Kidney epithelial cell (primary cell): ENCODE measurements at regions not wholly inside any gene's neighbourhood (a gene's known extent, or its start where the extent isn't known, plus 50 kb on each side); places are given as distances from the start of the nearest gene placed in this dataset.
A peak's percentile ranks its signal among the peaks of the same experiment; 100 is the strongest.

Source experiments
- DNase-seq: peaks from one replicate; pipeline ENCODE4 v3.0.0-alpha.2; 2010; ENCODE audit warnings: low read depth
- H3K27me3 ChIP-seq: 2 replicates; pipeline ENCODE4 v1.6.0; 2011; ENCODE audit warnings: low read length; ENCODE audit not compliant: control insufficient read depth, insufficient read depth
- H3K36me3 ChIP-seq: 2 replicates; pipeline ENCODE4 v1.5.1; 2011; ENCODE audit warnings: low read length; ENCODE audit not compliant: control insufficient read depth, insufficient read depth
- H3K4me3 ChIP-seq: 2 replicates; pipeline ENCODE4 v1.5.1; 2011; ENCODE audit warnings: low read depth, mild to moderate bottlenecking, control low read depth, low read length
- TF ChIP-seq, protein P1 (sequence below): IDR thresholded peaks from 2 replicates; pipeline ENCODE4 v1.5.1; 2011; ENCODE audit warnings: mild to moderate bottlenecking, moderate library complexity, low read length, control low read depth, inconsistent platforms; ENCODE audit not compliant: insufficient read depth, poor library complexity, severe bottlenecking

- Histone ChIP-seq H3K4me3 (no peak overlapping the region), H3K27me3 (no peaks in the 10 kb centered on the region), H3K36me3 (no peaks in the 10 kb centered on the region)
- TF ChIP-seq, protein P1, sequence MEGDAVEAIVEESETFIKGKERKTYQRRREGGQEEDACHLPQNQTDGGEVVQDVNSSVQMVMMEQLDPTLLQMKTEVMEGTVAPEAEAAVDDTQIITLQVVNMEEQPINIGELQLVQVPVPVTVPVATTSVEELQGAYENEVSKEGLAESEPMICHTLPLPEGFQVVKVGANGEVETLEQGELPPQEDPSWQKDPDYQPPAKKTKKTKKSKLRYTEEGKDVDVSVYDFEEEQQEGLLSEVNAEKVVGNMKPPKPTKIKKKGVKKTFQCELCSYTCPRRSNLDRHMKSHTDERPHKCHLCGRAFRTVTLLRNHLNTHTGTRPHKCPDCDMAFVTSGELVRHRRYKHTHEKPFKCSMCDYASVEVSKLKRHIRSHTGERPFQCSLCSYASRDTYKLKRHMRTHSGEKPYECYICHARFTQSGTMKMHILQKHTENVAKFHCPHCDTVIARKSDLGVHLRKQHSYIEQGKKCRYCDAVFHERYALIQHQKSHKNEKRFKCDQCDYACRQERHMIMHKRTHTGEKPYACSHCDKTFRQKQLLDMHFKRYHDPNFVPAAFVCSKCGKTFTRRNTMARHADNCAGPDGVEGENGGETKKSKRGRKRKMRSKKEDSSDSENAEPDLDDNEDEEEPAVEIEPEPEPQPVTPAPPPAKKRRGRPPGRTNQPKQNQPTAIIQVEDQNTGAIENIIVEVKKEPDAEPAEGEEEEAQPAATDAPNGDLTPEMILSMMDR, result no peak
- DNase-seq, result peak; percentile 41
Measured at GRCh38 chr1:79695138-79695537, 688.6 kb upstream of the ADGRL4 start.

- Histone ChIP-seq H3K4me3 (no peak overlapping the region), H3K27me3 (no peaks in the 10 kb centered on the region), H3K36me3 (no peaks in the 10 kb centered on the region)
- DNase-seq, result no peak
- TF ChIP-seq, protein P1, result no peak
Measured at GRCh38 chr1:79694241-79694640, 687.7 kb upstream of the ADGRL4 start.

DNA sequence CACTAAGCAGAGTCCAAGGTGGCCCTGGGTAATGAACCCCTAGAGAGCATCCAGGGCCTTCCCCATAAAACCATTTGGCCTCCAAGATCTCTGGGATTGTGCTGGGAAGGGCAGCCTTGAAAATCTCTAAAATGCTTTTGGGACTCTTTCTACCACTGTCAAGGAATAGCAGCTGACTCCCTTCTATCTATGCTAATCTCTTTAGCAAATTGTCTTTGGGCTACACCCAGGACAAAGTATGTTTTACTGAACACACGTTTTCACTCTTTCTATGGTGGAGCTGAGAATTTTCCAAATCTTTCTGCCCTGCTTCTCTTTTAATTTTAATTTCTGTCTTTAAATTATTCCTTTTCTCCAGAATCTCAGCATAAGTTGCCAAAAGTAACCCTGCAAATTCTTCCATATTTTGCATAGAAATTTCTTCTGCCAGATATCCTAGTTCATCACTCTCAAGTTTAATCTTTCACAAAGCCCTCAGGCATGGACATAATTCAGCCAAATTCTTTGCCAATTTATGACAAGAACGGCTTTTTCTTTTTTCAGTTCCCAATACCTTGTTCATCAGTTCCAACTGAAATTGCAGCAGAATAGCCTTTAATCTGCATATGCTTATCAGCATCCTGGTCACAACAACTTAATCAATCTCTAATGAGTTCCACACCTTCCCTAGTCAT, 687.0 kb upstream of the ADGRL4 start:
- DNase-seq, result no peak
- TF ChIP-seq, protein P1, result no peak
- Histone ChIP-seq H3K27me3 (no peaks in the 10 kb centered on the region), H3K4me3 (no peak overlapping the region), H3K36me3 (no peaks in the 10 kb centered on the region)

DNA sequence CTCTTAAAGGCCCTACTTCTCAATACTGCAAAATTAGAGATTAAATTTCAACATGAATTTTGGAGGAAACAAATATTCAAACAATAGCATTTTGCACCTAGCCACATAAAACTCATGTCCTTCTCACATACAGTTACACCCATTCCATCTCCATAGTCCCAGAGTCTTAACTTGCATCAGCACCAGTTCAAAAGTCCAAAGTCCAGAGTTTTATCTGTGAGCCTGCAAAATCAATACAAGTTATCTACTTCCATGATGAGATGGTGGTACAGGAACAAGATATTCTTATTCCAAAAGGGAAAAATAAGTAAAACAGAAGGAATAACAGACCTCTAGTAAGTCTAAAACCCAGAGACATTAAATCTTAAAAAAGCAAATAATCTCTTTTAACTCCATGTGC, 686.0 kb upstream of the ADGRL4 start:
- Histone ChIP-seq H3K4me3 (no peak overlapping the region), H3K36me3 (no peaks in the 10 kb centered on the region), H3K27me3 (no peaks in the 10 kb centered on the region)
- TF ChIP-seq, protein P1, result no peak
- DNase-seq, result no peak

DNA sequence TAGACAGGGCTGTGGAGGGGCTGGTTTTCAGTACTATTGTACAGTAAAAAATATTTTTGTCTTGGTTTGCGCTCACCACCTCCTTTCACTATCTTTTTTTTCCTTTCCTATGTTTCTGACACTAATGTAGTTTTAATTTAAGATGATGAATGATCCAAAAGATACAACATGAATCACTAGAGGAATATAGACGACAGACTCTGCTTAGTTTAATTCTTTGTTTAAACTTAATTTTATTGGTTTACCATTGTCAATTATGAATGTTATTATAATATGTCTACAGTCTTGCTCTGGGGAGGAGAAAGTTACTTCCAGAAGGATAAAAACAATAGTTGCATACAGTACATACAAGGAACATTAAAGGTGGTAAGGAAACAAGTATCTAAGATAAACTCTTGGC, 682.4 kb upstream of the ADGRL4 start:
- TF ChIP-seq, protein P1, result no peak
- DNase-seq, result no peak

DNA sequence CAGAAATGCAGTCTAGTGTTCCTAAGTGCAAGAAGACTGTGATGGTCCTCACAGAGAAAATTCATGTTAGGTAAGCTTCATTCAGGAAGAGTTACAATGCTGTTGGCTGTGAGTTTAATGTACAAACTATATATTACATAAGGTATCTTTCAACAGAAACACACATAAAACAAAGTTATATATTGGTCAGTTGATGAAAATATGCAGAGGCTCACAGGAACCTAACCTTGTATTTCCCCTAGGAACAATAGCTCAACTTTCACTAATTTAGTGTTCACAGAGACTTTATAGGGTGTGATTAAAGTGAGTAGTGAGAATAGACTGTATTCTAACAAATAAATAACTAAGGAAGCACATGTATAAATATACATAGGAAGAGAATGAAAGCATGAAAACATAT, 676.9 kb upstream of the ADGRL4 start:
- Histone ChIP-seq H3K4me3 (no peak overlapping the region), H3K27me3 (no peaks in the 10 kb centered on the region), H3K36me3 (no peaks in the 10 kb centered on the region)
- DNase-seq, result no peak
- TF ChIP-seq, protein P1, result no peak

More for the DNA sequence above, 682.4 kb upstream of the ADGRL4 start:
- H3K27me3 ChIP-seq, result no peaks in the 10 kb centered on the region
- no peaks in the 10 kb centered on the region for H3K36me3 ChIP-seq
- no peak overlapping the region for H3K4me3 ChIP-seq
